ENCODE measurements at regions not wholly inside any gene's neighbourhood (a gene's known extent, or its start where the extent isn't known, plus 50 kb on each side); places are given as distances from the start of the nearest gene placed in this dataset.

- TF ChIP-seq CTCF (IDR thresholded peaks at IDR 0.05) (no peak), POLR2A (IDR thresholded peaks at IDR 0.05) (no peak)
Measured at GRCh38 chr4:98745366-98745765, 87.0 kb upstream of the TSPAN5 start.

Data from testis (tissue), 2 donors.